ENCODE measurements at regions not wholly inside any gene's neighbourhood (a gene's known extent, or its start where the extent isn't known, plus 50 kb on each side); places are given as distances from the start of the nearest gene placed in this dataset.
"Not testable (repeated sequence)": the region's sequence is repeated elsewhere in the genome, so short reads cannot be mapped to it uniquely, and the experiment has no call there.

- DNase-seq (ENCODE audit: low read depth, low spot score) = no peak
Observed at GRCh38 chr6:76788155-76788554, 675.1 kb downstream of the HTR1B start.

GRCh38 chr6:76779068-76779467, 684.2 kb downstream of the HTR1B start:
- no peak for DNase-seq (ENCODE audit: low read depth, low spot score)

- DNase-seq (ENCODE audit: low read depth, low spot score) = no peak
Observed at GRCh38 chr6:76776876-76777275, 686.4 kb downstream of the HTR1B start.

GRCh38 chr6:76774781-76775384, 688.4 kb downstream of the HTR1B start:
- DNase-seq (ENCODE audit: low read depth, low spot score) = peak; percentile 27

- no peak for DNase-seq (ENCODE audit: low read depth, low spot score)
Observed at GRCh38 chr6:76772951-76773350, 690.3 kb downstream of the HTR1B start.

- no peak for DNase-seq (ENCODE audit: low read depth, low spot score)
Observed at GRCh38 chr6:76771059-76771634, 692.1 kb downstream of the HTR1B start.

- no peak for DNase-seq (ENCODE audit: low read depth, low spot score)
Observed at GRCh38 chr6:76770281-76770680, 693.0 kb downstream of the HTR1B start.

- no peak for DNase-seq (ENCODE audit: low read depth, low spot score)
Observed at GRCh38 chr6:76768556-76768955, 694.7 kb downstream of the HTR1B start.

GRCh38 chr6:76764057-76764456, 691.6 kb upstream of the IMPG1 start:
- no peak for DNase-seq (ENCODE audit: low read depth, low spot score)

GRCh38 chr6:76752841-76753240, 680.4 kb upstream of the IMPG1 start:
- DNase-seq (ENCODE audit: low read depth, low spot score) = no peak

- not testable (repeated sequence) for DNase-seq (ENCODE audit: low read depth, low spot score)
Observed at GRCh38 chr6:76745388-76745787, 672.9 kb upstream of the IMPG1 start.

GRCh38 chr6:76744151-76744720, 671.8 kb upstream of the IMPG1 start:
- not testable (repeated sequence) for DNase-seq (ENCODE audit: low read depth, low spot score)

- no peak for DNase-seq (ENCODE audit: low read depth, low spot score)
Observed at GRCh38 chr6:76742919-76743318, 670.5 kb upstream of the IMPG1 start.

GRCh38 chr6:76719449-76719848, 647.0 kb upstream of the IMPG1 start:
- no peak for DNase-seq (ENCODE audit: low read depth, low spot score)

GRCh38 chr6:76708641-76709331, 636.3 kb upstream of the IMPG1 start:
- DNase-seq (ENCODE audit: low read depth, low spot score) = no peak

- DNase-seq (ENCODE audit: low read depth, low spot score) = no peak
Observed at GRCh38 chr6:76707630-76708029, 635.2 kb upstream of the IMPG1 start.

GRCh38 chr6:76706631-76707030, 634.2 kb upstream of the IMPG1 start:
- no peak for DNase-seq (ENCODE audit: low read depth, low spot score)

- DNase-seq (ENCODE audit: low read depth, low spot score) = no peak
Observed at GRCh38 chr6:76706086-76706485, 633.6 kb upstream of the IMPG1 start.

GRCh38 chr6:76703786-76704185, 631.3 kb upstream of the IMPG1 start:
- no peak for DNase-seq (ENCODE audit: low read depth, low spot score)

GRCh38 chr6:76703285-76703684, 630.8 kb upstream of the IMPG1 start:
- no peak for DNase-seq (ENCODE audit: low read depth, low spot score)

- DNase-seq (ENCODE audit: low read depth, low spot score) = no peak
Observed at GRCh38 chr6:76702187-76702586, 629.7 kb upstream of the IMPG1 start.

- no peak for DNase-seq (ENCODE audit: low read depth, low spot score)
Observed at GRCh38 chr6:76701610-76702009, 629.1 kb upstream of the IMPG1 start.

GRCh38 chr6:76697585-76697984, 625.1 kb upstream of the IMPG1 start:
- no peak for DNase-seq (ENCODE audit: low read depth, low spot score)

Data from brain pericyte (primary cell).